Skeletal muscle tissue (tissue), 3 donors: ENCODE measurements at regions not wholly inside any gene's neighbourhood (a gene's known extent, or its start where the extent isn't known, plus 50 kb on each side); places are given as distances from the start of the nearest gene placed in this dataset.

Source experiments
- H3K27ac ChIP-seq: one replicate; pipeline ENCODE4 v1.7.0; 2013; ENCODE audit warnings: mild to moderate bottlenecking, low read depth, low read length, inconsistent platforms
- H3K27me3 ChIP-seq, 3 donors: one replicate each; pipeline ENCODE4 v1.7.0; 2013; ENCODE audit warnings: low read length in 3 of 3; ENCODE audit not compliant: control insufficient read depth in 3 of 3, insufficient read depth in 3 of 3
- H3K36me3 ChIP-seq, 3 donors: one replicate each; pipeline ENCODE4 v1.7.0; 2013; ENCODE audit warnings: low read length in 3 of 3; ENCODE audit not compliant: control insufficient read depth in 3 of 3, insufficient read depth in 3 of 3
- H3K4me1 ChIP-seq, 3 donors: one replicate each; pipeline ENCODE4 v1.7.0; 2013; ENCODE audit warnings: low read length in 3 of 3, mild to moderate bottlenecking in 3 of 3; ENCODE audit not compliant: control insufficient read depth in 3 of 3, insufficient read depth in 3 of 3
- H3K4me3 ChIP-seq, 3 donors: one replicate each; pipeline ENCODE4 v1.7.0; 2013; ENCODE audit warnings: low read length in 3 of 3
- H3K9ac ChIP-seq, 3 donors: one replicate each; pipeline ENCODE4 v1.7.0; 2013; ENCODE audit warnings: low read length in 3 of 3, mild to moderate bottlenecking in 3 of 3, moderate library complexity in 2 of 3, low read depth in 1 of 3
- H3K9me3 ChIP-seq, 3 donors: one replicate each; pipeline ENCODE4 v1.7.0; 2013; ENCODE audit warnings: low read length in 3 of 3; ENCODE audit not compliant: control insufficient read depth in 3 of 3
- donor health status: Osteomylitis.

DNA sequence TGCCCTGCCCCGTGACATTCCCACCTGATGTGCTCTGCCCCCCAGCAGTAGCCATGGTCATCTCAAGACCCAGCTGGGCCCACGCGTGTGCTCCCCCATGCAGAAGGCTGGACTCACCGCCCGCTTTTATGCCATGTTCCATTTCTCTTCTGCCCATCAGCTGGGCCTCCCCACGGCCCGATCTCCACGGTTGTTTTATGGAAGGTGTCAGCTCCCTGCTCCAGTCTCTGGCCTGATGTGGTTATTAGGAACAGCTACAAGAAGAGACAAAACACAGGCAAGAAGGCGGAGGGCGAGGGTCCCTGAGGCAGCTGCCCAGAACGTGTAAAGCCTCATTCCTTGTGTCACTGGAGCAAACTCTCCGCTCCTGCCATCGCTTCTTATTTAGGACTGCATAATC, 50.2 kb upstream of the DISP3 start:
- H3K36me3 ChIP-seq = no peaks in the 10 kb centered on the region

More for the DNA sequence above, 50.2 kb upstream of the DISP3 start:
- no peak overlapping the region for H3K27ac ChIP-seq
- no peak overlapping the region for H3K4me3 ChIP-seq
- H3K27me3 ChIP-seq = peaks cover 2 to 15% (median 13%) of the 10 kb centered on the region in 3 donors
- no peak overlapping the region for H3K9ac ChIP-seq
- no peaks in the 10 kb centered on the region for H3K4me1 ChIP-seq
- H3K9me3 ChIP-seq = no peaks in the 10 kb centered on the region
